Ovary (tissue), 7 donors: ENCODE measurements at regions not wholly inside any gene's neighbourhood (a gene's known extent, or its start where the extent isn't known, plus 50 kb on each side); places are given as distances from the start of the nearest gene placed in this dataset.

Source experiments
- DNase-seq, 5 donors: peaks; one replicate each; pipeline ENCODE4 v3.0.0-alpha.2; 2019 to 2020
- H3K27ac ChIP-seq, 2 donors: fragments of 200-600 bp; one replicate each; pipeline versions ENCODE4 v1.5.1 to v1.8.0; 2019 to 2022
- H3K27me3 ChIP-seq: fragments of 200-600 bp; one replicate; pipeline ENCODE4 v1.8.0; 2022
- H3K36me3 ChIP-seq: fragments of 200-600 bp; sonication (generic); one replicate; pipeline ENCODE4 v1.5.1; 2019
- H3K4me1 ChIP-seq: one replicate; pipeline ENCODE4 v1.8.1; 2013; ENCODE audit warnings: mild to moderate bottlenecking, moderate library complexity; ENCODE audit not compliant: insufficient read depth
- H3K4me3 ChIP-seq: fragments of 200-600 bp; sonication (generic); one replicate; pipeline ENCODE4 v1.5.1; 2017
- H3K9me3 ChIP-seq, 2 donors: fragments of 200-600 bp in 1 of 2; sonication (generic) in 1 of 2; one replicate each; pipeline versions ENCODE4 v1.5.1 to v1.8.1; 2013 to 2019; ENCODE audit warnings: mild to moderate bottlenecking in 1 of 2, moderate library complexity in 1 of 2
- CTCF ChIP-seq, 3 donors: fragments of 450-650 bp in 2 of 3; fragments of 200-600 bp in 1 of 3; IDR thresholded peaks; one replicate each; pipeline versions ENCODE4 v1.5.1 to v1.8.0; 2016 to 2022; ENCODE audit warnings: antibody characterized with exemption in 3 of 3, mild to moderate bottlenecking in 1 of 3
- EP300 ChIP-seq: sonication (generic); formaldehyde crosslinking; IDR thresholded peaks from one replicate; pipeline ENCODE4 v1.6.1; 2017; ENCODE audit warnings: antibody characterized with exemption
- POLR2A ChIP-seq: fragments of 450-650 bp; IDR thresholded peaks from one replicate; pipeline ENCODE4 v1.6.1; 2017; ENCODE audit warnings: antibody characterized with exemption, mild to moderate bottlenecking, moderate library complexity
- WGBS, 3 donors: extraction: QIAGEN DNeasy Blood & Tissue Kit in 1 of 3; methylation state at CpG; one replicate each; pipeline versions ENCODE4 v1.1.5 to v1.1.7; 2013 to 2017; 5-methylcytosine and 5-hydroxymethylcytosine counted together
- intact Hi-C, 4 donors: fragments of 100-400 bp; cut with DNase I; formaldehyde crosslinking; loops; one replicate each; pipeline versions ENCODE4 v1.11.0 to v1.15.1; 2022 to 2023
- donor health status: DM: no; HTN: no; CAD: no; lungs with moderate emphysema.
- donor health status: DM: no; HTN: no; CAD: no.
- donor health status: Bipolar disorder and iron deficiency.
- donor health status: DM: no; HTN: no; CAD: no.
- donor health status: DM: yes; HTN: yes; CAD: no.

DNA sequence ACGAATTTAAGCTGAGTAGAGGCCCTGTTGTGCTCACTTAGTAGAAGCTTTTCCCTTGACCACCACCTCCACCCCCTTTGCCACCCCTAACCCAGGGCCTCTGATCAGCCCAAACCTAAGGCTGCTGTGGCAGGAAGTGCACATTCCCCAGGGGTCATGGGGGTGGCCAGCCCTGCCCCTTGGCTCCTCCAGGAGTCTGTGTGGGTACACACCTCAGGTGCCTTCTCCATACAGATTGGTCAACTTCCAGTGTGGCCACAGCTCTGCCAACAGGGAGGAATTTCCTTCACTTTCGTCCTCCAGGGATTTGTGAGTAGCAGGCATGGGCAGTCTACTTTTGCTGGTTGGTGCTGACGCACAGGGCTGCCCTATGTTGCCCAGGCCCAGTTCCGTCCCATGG is 249.9 kb upstream of the ZNF32 start:
- Histone ChIP-seq H3K4me3 (no peak overlapping the region), H3K27ac (no peak overlapping the region), H3K36me3 (no peaks in the 10 kb centered on the region), H3K27me3 (no peaks in the 10 kb centered on the region), H3K9me3 (no peaks in the 10 kb centered on the region), H3K4me1 (no peaks in the 10 kb centered on the region)
- 92 to 96% (median 95%) methylated on average over 4 of the region's 4 CpGs for WGBS, 3 donors
- DNase-seq, result no peak
- intact Hi-C loops, result no loop called here
- TF ChIP-seq EP300 (no peak), CTCF (IDR thresholded peaks at IDR 0.05) (no peak), POLR2A (no peak)

- intact Hi-C loops, result no loop called here
- no peak for DNase-seq
These were observed 249.2 kb upstream of the ZNF32 start for GRCh38 chr10:43897765-43898419.

GRCh38 chr10:43892062-43892770 is 243.5 kb upstream of the ZNF32 start:
- H3K9me3 ChIP-seq, result no peaks in the 10 kb centered on the region
- intact Hi-C loops, result no loop called here
- DNase-seq, result no peak

More at GRCh38 chr10:43897765-43898419, 249.2 kb upstream of the ZNF32 start:
- no peaks in the 10 kb centered on the region for H3K36me3 ChIP-seq
- H3K9me3 ChIP-seq, result no peaks in the 10 kb centered on the region
- WGBS, 3 donors, result 86 to 93% (median 89%) methylated on average over 9 of the region's 9 CpGs
- no peaks in the 10 kb centered on the region for H3K4me1 ChIP-seq
- H3K27me3 ChIP-seq, result no peaks in the 10 kb centered on the region
- no peak overlapping the region for H3K4me3 ChIP-seq
- no peak overlapping the region for H3K27ac ChIP-seq
- TF ChIP-seq POLR2A, result no peak
- TF ChIP-seq CTCF (IDR thresholded peaks at IDR 0.05), result no peak
- no peak for TF ChIP-seq EP300

GRCh38 chr10:43891241-43891640 is 242.6 kb upstream of the ZNF32 start:
- Histone ChIP-seq H3K4me3 (no peak overlapping the region), H3K9me3 (no peaks in the 10 kb centered on the region), H3K27me3 (no peaks in the 10 kb centered on the region), H3K36me3 (no peaks in the 10 kb centered on the region), H3K4me1 (no peaks in the 10 kb centered on the region), H3K27ac (no peak overlapping the region)
- intact Hi-C loops, result no loop called here
- DNase-seq, result no peak
- TF ChIP-seq POLR2A, result no peak
- TF ChIP-seq CTCF (IDR thresholded peaks at IDR 0.05), result no peak
- TF ChIP-seq EP300, result no peak

More at GRCh38 chr10:43892062-43892770, 243.5 kb upstream of the ZNF32 start:
- TF ChIP-seq POLR2A (no peak), EP300 (no peak), CTCF (IDR thresholded peaks at IDR 0.05) (no peak)
- WGBS, 3 donors, result 61 to 80% (median 68%) methylated on average over 6 of the region's 6 CpGs
- Histone ChIP-seq H3K4me3 (no peak overlapping the region), H3K36me3 (no peaks in the 10 kb centered on the region), H3K27me3 (no peaks in the 10 kb centered on the region), H3K27ac (no peak overlapping the region), H3K4me1 (no peaks in the 10 kb centered on the region)
